IMR-90 (cell line): ENCODE measurements at regions not wholly inside any gene's neighbourhood (a gene's known extent, or its start where the extent isn't known, plus 50 kb on each side); places are given as distances from the start of the nearest gene placed in this dataset.

ENCODE experiments used
- ATAC-seq: fragments of 200-7000 bp; cut with Tn5 transposase; 2 replicates; pipeline ENCODE4 v1.9.1; 2020; ENCODE audit warnings: low read depth, mild to moderate bottlenecking, moderate library complexity
- BruUV-seq: library from RNA; stranded (reverse); fragments of 400-500 nt; replicated peaks from 2 replicates; lab custom pipeline; 2021; lab: Mats Ljungman, UMichigan
- CTCF ChIA-PET: fragments of 300-600 bp; formaldehyde crosslinking; extraction: SDS; loops from one replicate; lab custom pipeline; 2021; ENCODE audit warnings: antibody characterized with exemption; lab: Yijun Ruan, JAX
- POLR2A ChIA-PET: fragments of 300-600 bp; sonication (Branson Sonifier 250); formaldehyde crosslinking; loops from one replicate; lab custom pipeline; 2022; ENCODE audit warnings: antibody characterized with exemption; ENCODE audit not compliant: unreplicated experiment; lab: Charles Lee
- DNase-seq: peaks from one replicate; pipeline ENCODE4 v3.0.0; 2013
- H2AFZ ChIP-seq: replicated peaks from 2 replicates; pipeline ENCODE3; 2013; ENCODE audit warnings: low read length, mild to moderate bottlenecking; ENCODE audit not compliant: poor library complexity
- H2AK5ac ChIP-seq: 2 replicates; pipeline ENCODE4 v1.6.1; 2013; ENCODE audit warnings: low read depth, low read length, inconsistent platforms
- H2AK9ac ChIP-seq: replicated peaks from 2 replicates; pipeline ENCODE3; 2013; ENCODE audit warnings: mild to moderate bottlenecking, low read depth, low read length, moderate library complexity; ENCODE audit not compliant: poor library complexity
- H2BK120ac ChIP-seq: 2 replicates; pipeline ENCODE4 v1.6.1; 2013; ENCODE audit warnings: low read depth, low read length, inconsistent platforms
- H2BK15ac ChIP-seq: 3 replicates; pipeline ENCODE4 v1.6.1; 2013; ENCODE audit warnings: low read depth, low read length, inconsistent platforms
- H2BK20ac ChIP-seq: 2 replicates; pipeline ENCODE4 v1.6.1; 2013; ENCODE audit warnings: low read depth, mild to moderate bottlenecking, inconsistent platforms, low read length, moderate library complexity
- H2BK5ac ChIP-seq: 2 replicates; pipeline ENCODE4 v1.6.1; 2013; ENCODE audit warnings: mild to moderate bottlenecking, low read depth, low read length, inconsistent platforms; ENCODE audit not compliant: poor library complexity, severe bottlenecking
- H3K14ac ChIP-seq: replicated peaks from 2 replicates; pipeline ENCODE4 v1.6.1; 2013; ENCODE audit warnings: low read depth, low read length, inconsistent platforms
- H3K18ac ChIP-seq: 2 replicates; pipeline ENCODE4 v1.6.1; 2013; ENCODE audit warnings: low read depth, low read length, control low read depth
- H3K23ac ChIP-seq: 2 replicates; pipeline ENCODE4 v1.6.1; 2013; ENCODE audit warnings: low read depth, low read length, inconsistent platforms
- H3K27ac ChIP-seq: 2 replicates; pipeline ENCODE4 v1.5.1; 2013; ENCODE audit warnings: mild to moderate bottlenecking, control low read depth, low read length; ENCODE audit not compliant: insufficient read depth
- H3K27me3 ChIP-seq: 2 replicates; pipeline ENCODE4 v1.6.1; 2013; ENCODE audit warnings: low read length; ENCODE audit not compliant: control insufficient read depth, insufficient read depth
- H3K36me3 ChIP-seq: 2 replicates; pipeline ENCODE4 v1.6.1; 2013; ENCODE audit warnings: low read length, mixed read lengths; ENCODE audit not compliant: control insufficient read depth, insufficient read depth
- H3K4ac ChIP-seq: 2 replicates; pipeline ENCODE4 v1.6.1; 2013; ENCODE audit warnings: low read depth, low read length, inconsistent platforms
- H3K4me1 ChIP-seq: 2 replicates; pipeline ENCODE4 v1.6.1; 2013; ENCODE audit warnings: low read length, mixed read lengths; ENCODE audit not compliant: control insufficient read depth, insufficient read depth
- H3K4me2 ChIP-seq: 2 replicates; pipeline ENCODE4 v1.6.1; 2013; ENCODE audit warnings: low read depth, mild to moderate bottlenecking, control low read depth, low read length, moderate library complexity
- H3K4me3 ChIP-seq: 2 replicates; pipeline ENCODE4 v1.5.1; 2013; ENCODE audit warnings: low read depth, mild to moderate bottlenecking, control low read depth, low read length, moderate library complexity; ENCODE audit not compliant: insufficient read depth
- H3K56ac ChIP-seq: 2 replicates; pipeline ENCODE4 v1.6.1; 2013; ENCODE audit warnings: low read length, inconsistent platforms; ENCODE audit not compliant: insufficient read depth; ENCODE audit errors: extremely low read depth
- H3K79me1 ChIP-seq, 2 experiments: 2 replicates each; pipeline ENCODE4 v1.6.1; 2013; ENCODE audit warnings: low read length in 2 of 2, inconsistent platforms in 1 of 2, low read depth in 1 of 2
- H3K9ac ChIP-seq: 2 replicates; pipeline ENCODE4 v1.6.1; 2013; ENCODE audit warnings: low read depth, low read length, control low read depth
- H3K9me1 ChIP-seq: 2 replicates; pipeline ENCODE4 v1.6.1; 2013; ENCODE audit warnings: low read length, inconsistent platforms; ENCODE audit not compliant: insufficient read depth
- H3K9me3 ChIP-seq: 2 replicates; pipeline ENCODE4 v1.6.1; 2013; ENCODE audit warnings: low read length; ENCODE audit not compliant: control insufficient read depth, insufficient read depth
- H4K20me1 ChIP-seq: 2 replicates; pipeline ENCODE4 v1.6.1; 2013; ENCODE audit warnings: low read length, inconsistent platforms; ENCODE audit not compliant: insufficient read depth
- H4K5ac ChIP-seq: 2 replicates; pipeline ENCODE4 v1.6.1; 2013; ENCODE audit warnings: mild to moderate bottlenecking, low read depth, low read length, control low read depth
- H4K8ac ChIP-seq, 2 experiments: 2 replicates each; pipeline ENCODE4 v1.6.1; 2013; ENCODE audit warnings: low read depth in 2 of 2, low read length in 2 of 2, control low read depth in 1 of 2, inconsistent platforms in 1 of 2
- H4K91ac ChIP-seq: 2 replicates; pipeline ENCODE4 v1.6.1; 2013; ENCODE audit warnings: low read depth, low read length, inconsistent platforms; ENCODE audit not compliant: insufficient read depth
- MAFK ChIP-seq: IDR thresholded peaks from 2 replicates; pipeline ENCODE4 v1.6.1; 2012; ENCODE audit warnings: low read depth, low read length, improper control_type of control experiment
- MAZ ChIP-seq: IDR thresholded peaks from 2 replicates; pipeline ENCODE4 v1.6.1; 2012; ENCODE audit warnings: low read depth, mild to moderate bottlenecking, low read length, improper control_type of control experiment, moderate library complexity, borderline replicate concordance
- MXI1 ChIP-seq: IDR thresholded peaks from 2 replicates; pipeline ENCODE4 v1.6.1; 2012; ENCODE audit warnings: low read depth, mild to moderate bottlenecking, low read length, moderate library complexity, borderline replicate concordance
- RCOR1 ChIP-seq: IDR thresholded peaks from 2 replicates; pipeline ENCODE4 v1.6.1; 2012; ENCODE audit warnings: mild to moderate bottlenecking, low read length, improper control_type of control experiment; ENCODE audit not compliant: insufficient replicate concordance
- WGBS, 2 experiments: methylation state at CpG; one replicate each; pipeline versions ENCODE4 v1.1.5 to v1.1.7; 2013; ENCODE audit warnings: missing lambda C conversion rate in 2 of 2; ENCODE audit not compliant: insufficient read length in 1 of 2; ENCODE audit errors: extremely low coverage in 2 of 2; 5-methylcytosine and 5-hydroxymethylcytosine counted together
- dilution Hi-C: fragments of 300-500 bp; cut with HindIII; formaldehyde crosslinking; loops from one replicate; pipeline ENCODE4 v1.14.3; 2018; ENCODE audit warnings: low sequenced_read_pairs; ENCODE audit not compliant: unreplicated experiment
- in situ Hi-C: fragments of 300-500 bp; cut with MboI; formaldehyde crosslinking; loops from 3 replicates; pipeline ENCODE4 v1.14.3; 2019; ENCODE audit warnings: low sequenced_read_pairs, inconsistent platforms, mixed read lengths
- intact Hi-C: fragments of 100-400 bp; cut with micrococcal nuclease; formaldehyde crosslinking; loops from 2 replicates; pipeline ENCODE4 v1.10.0; 2022

GRCh38 chr3:184506561-184506991 is 55.0 kb upstream of the EPHB3 start:
- dilution Hi-C loops = no loop called here
- H3K4me3 ChIP-seq = no peak overlapping the region
- DNase-seq (peak; percentile 9), ATAC-seq (no peak)
- no peaks in the 10 kb centered on the region for H3K79me1 ChIP-seq
- no peak overlapping the region for H2AK5ac ChIP-seq
- H4K8ac ChIP-seq = no peak overlapping the region
- BruUV-seq = no TSS peak
- no peaks in the 10 kb centered on the region for H3K9me1 ChIP-seq
- no peak overlapping the region for H3K4ac ChIP-seq
- H2BK5ac ChIP-seq = no peak overlapping the region
- H3K27ac ChIP-seq = no peak overlapping the region
- H2BK20ac ChIP-seq = no peak overlapping the region
- ChIA-PET POLR2A (no interaction called here), CTCF (interaction anchor here (0.9 kb wide), 1 partner anchor 135 kb away, joined by 3 read pairs; no protein-coding TSS in a partner anchor)
- no peak overlapping the region for H3K9ac ChIP-seq
- H3K56ac ChIP-seq = no peak overlapping the region
- H3K23ac ChIP-seq = no peak overlapping the region
- TF ChIP-seq MAZ (no peak), MXI1 (no peak), MAFK (no peak), RCOR1 (no peak)
- no peaks in the 10 kb centered on the region for H3K4me1 ChIP-seq
- peaks cover 52% of the 10 kb centered on the region for H3K27me3 ChIP-seq
- H2AFZ ChIP-seq = no peak overlapping the region
- H4K91ac ChIP-seq = no peak overlapping the region
- in situ Hi-C loops = no loop called here
- WGBS, 2 experiments = no CpG with 5 or more reads among the region's 8 CpGs
- no peak overlapping the region for H4K5ac ChIP-seq
- H4K20me1 ChIP-seq = no peaks in the 10 kb centered on the region
- H3K4me2 ChIP-seq = no peak overlapping the region
- intact Hi-C loops = no loop called here
- no peak overlapping the region for H2AK9ac ChIP-seq
- no peaks in the 10 kb centered on the region for H3K36me3 ChIP-seq
- H3K9me3 ChIP-seq = peaks cover 5% of the 10 kb centered on the region
- no peak overlapping the region for H3K14ac ChIP-seq
- no peak overlapping the region for H3K18ac ChIP-seq
- no peak overlapping the region for H2BK120ac ChIP-seq
- no peak overlapping the region for H2BK15ac ChIP-seq
